ENCODE measurements at regions not wholly inside any gene's neighbourhood (a gene's known extent, or its start where the extent isn't known, plus 50 kb on each side); places are given as distances from the start of the nearest gene placed in this dataset.
"Not testable (repeated sequence)": the region's sequence is repeated elsewhere in the genome, so short reads cannot be mapped to it uniquely, and the experiment has no call there.

DNA sequence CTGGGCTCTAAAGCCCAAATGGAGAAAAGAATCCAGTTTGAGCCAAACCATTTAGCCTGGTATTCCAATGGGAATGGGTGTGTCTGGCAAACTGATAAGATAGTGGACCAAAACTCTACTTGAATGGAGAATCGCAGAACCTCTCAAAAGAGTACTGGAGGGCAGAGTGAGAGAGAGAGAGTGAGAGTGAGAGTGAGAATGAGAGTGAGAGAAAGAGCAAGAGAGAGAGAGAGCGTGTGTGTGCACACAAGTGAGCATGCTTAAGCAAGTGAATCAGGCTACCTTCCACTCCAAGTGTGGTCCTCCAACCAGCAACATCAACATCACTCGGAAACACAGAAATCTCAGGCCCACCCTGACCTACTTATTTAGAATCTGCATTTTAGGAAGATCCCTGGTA lies 58.8 kb downstream of the UQCRFS1 start:
- Mint-ChIP-seq H3K4me3 (no peak overlapping the region), H3K27me3 (no peaks in the 10 kb centered on the region), H3K9me3 (peaks cover 36% of the 10 kb centered on the region), H3K27ac (no peak overlapping the region), H3K36me3 (ENCODE audit: low read depth) (no peaks in the 10 kb centered on the region), H3K4me1 (no peaks in the 10 kb centered on the region)
- TF ChIP-seq, protein P1, sequence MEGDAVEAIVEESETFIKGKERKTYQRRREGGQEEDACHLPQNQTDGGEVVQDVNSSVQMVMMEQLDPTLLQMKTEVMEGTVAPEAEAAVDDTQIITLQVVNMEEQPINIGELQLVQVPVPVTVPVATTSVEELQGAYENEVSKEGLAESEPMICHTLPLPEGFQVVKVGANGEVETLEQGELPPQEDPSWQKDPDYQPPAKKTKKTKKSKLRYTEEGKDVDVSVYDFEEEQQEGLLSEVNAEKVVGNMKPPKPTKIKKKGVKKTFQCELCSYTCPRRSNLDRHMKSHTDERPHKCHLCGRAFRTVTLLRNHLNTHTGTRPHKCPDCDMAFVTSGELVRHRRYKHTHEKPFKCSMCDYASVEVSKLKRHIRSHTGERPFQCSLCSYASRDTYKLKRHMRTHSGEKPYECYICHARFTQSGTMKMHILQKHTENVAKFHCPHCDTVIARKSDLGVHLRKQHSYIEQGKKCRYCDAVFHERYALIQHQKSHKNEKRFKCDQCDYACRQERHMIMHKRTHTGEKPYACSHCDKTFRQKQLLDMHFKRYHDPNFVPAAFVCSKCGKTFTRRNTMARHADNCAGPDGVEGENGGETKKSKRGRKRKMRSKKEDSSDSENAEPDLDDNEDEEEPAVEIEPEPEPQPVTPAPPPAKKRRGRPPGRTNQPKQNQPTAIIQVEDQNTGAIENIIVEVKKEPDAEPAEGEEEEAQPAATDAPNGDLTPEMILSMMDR (IDR thresholded peaks at IDR 0.05), result no peak
- DNase-seq (no peak), ATAC-seq (ENCODE audit: low read depth) (no peak)
- POLR2A ChIA-PET, result no interaction called here
- intact Hi-C loops (cut with micrococcal nuclease), result no loop called here
- CTCF ChIA-PET, result no interaction called here

- ChIA-PET CTCF (no interaction called here), POLR2A (no interaction called here)
- intact Hi-C loops (cut with micrococcal nuclease), result no loop called here
- peaks cover 4% of the 10 kb centered on the region for H3K9me3 Mint-ChIP-seq
- H3K4me1 Mint-ChIP-seq, result no peaks in the 10 kb centered on the region
- H3K27ac Mint-ChIP-seq, result no peak overlapping the region
- no peaks in the 10 kb centered on the region for H3K36me3 Mint-ChIP-seq (ENCODE audit: low read depth)
- no peak for ATAC-seq (ENCODE audit: low read depth)
- DNase-seq, result no peak
- H3K4me3 Mint-ChIP-seq, result no peak overlapping the region
- no peaks in the 10 kb centered on the region for H3K27me3 Mint-ChIP-seq
- TF ChIP-seq, protein P1 (IDR thresholded peaks at IDR 0.05), result no peak
Measured at GRCh38 chr19:29145756-29146155, 67.2 kb downstream of the UQCRFS1 start.

GRCh38 chr19:29143183-29143582 lies 69.8 kb downstream of the UQCRFS1 start:
- ChIA-PET POLR2A (no interaction called here), CTCF (no interaction called here)
- Mint-ChIP-seq H3K27me3 (no peaks in the 10 kb centered on the region), H3K9me3 (peaks cover 15% of the 10 kb centered on the region), H3K27ac (no peak overlapping the region), H3K36me3 (ENCODE audit: low read depth) (no peaks in the 10 kb centered on the region), H3K4me3 (no peak overlapping the region), H3K4me1 (no peaks in the 10 kb centered on the region)
- intact Hi-C loops (cut with micrococcal nuclease), result no loop called here
- no peak for DNase-seq
- ATAC-seq (ENCODE audit: low read depth), result no peak
- TF ChIP-seq, protein P1 (IDR thresholded peaks at IDR 0.05), result no peak

- H3K27ac Mint-ChIP-seq, result no peak overlapping the region
- no peaks in the 10 kb centered on the region for H3K4me1 Mint-ChIP-seq
- no peak overlapping the region for H3K4me3 Mint-ChIP-seq
- H3K27me3 Mint-ChIP-seq, result no peaks in the 10 kb centered on the region
- TF ChIP-seq, protein P1 (IDR thresholded peaks at IDR 0.05), result no peak
- ChIA-PET POLR2A (no interaction called here), CTCF (no interaction called here)
- peaks cover 32% of the 10 kb centered on the region for H3K9me3 Mint-ChIP-seq
- no peaks in the 10 kb centered on the region for H3K36me3 Mint-ChIP-seq (ENCODE audit: low read depth)
- ATAC-seq (ENCODE audit: low read depth) (no peak), DNase-seq (no peak)
- intact Hi-C loops (cut with micrococcal nuclease), result no loop called here
Measured at GRCh38 chr19:29139227-29139626, 73.7 kb downstream of the UQCRFS1 start.

DNA sequence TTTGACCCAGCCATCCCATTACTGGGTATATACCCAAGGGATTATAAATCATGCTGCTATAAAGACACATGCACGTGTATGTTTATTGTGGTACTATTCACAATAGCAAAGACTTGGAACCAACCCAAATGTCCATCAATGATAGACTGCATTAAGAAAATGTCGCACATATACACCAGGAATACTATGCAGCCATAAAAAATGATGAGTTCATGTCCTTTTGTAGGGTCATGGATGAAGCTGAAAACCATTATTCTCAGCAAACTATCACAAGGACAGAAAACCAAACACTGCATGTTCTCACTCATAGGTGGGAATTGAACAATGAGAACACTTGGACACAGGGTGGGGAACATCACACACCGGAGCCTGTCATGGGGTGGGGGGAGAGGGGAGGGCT lies 74.7 kb downstream of the UQCRFS1 start:
- H3K27ac Mint-ChIP-seq; H3K36me3 Mint-ChIP-seq (ENCODE audit: low read depth); intact Hi-C loops (cut with micrococcal nuclease); CTCF ChIA-PET; POLR2A ChIA-PET; ATAC-seq (ENCODE audit: low read depth); H3K4me1 Mint-ChIP-seq; H3K27me3 Mint-ChIP-seq; DNase-seq; H3K4me3 Mint-ChIP-seq: not testable (repeated sequence)
- H3K9me3 Mint-ChIP-seq, result peaks cover 36% of the 10 kb centered on the region

- Mint-ChIP-seq H3K36me3 (ENCODE audit: low read depth) (no peaks in the 10 kb centered on the region), H3K27me3 (no peaks in the 10 kb centered on the region), H3K4me1 (no peaks in the 10 kb centered on the region), H3K27ac (no peak overlapping the region), H3K4me3 (no peak overlapping the region), H3K9me3 (peaks cover 17% of the 10 kb centered on the region)
- intact Hi-C loops (cut with micrococcal nuclease), result no loop called here
- ATAC-seq (ENCODE audit: low read depth) (no peak), DNase-seq (no peak)
- TF ChIP-seq, protein P1 (IDR thresholded peaks at IDR 0.05), result no peak
- ChIA-PET POLR2A (no interaction called here), CTCF (no interaction called here)
Measured at GRCh38 chr19:29131456-29131855, 81.5 kb downstream of the UQCRFS1 start.
